MCF 10A (cell line): ENCODE measurements at regions not wholly inside any gene's neighbourhood (a gene's known extent, or its start where the extent isn't known, plus 50 kb on each side); places are given as distances from the start of the nearest gene placed in this dataset.

Source experiments
- BruUV-seq: library from RNA; stranded (reverse); fragments of 400-500 nt; replicated peaks from 2 replicates; lab custom pipeline; 2021; lab: Mats Ljungman, UMichigan
- CTCF ChIA-PET: fragments of 300-600 bp; sonication (Branson Sonifier 250); formaldehyde crosslinking; extraction: SDS; loops from one replicate; lab custom pipeline; 2021; ENCODE audit warnings: antibody characterized with exemption, inconsistent platforms; lab: Yijun Ruan, JAX
- POLR2A ChIA-PET: fragments of 300-600, 350-650 bp; sonication (Branson Sonifier 250); formaldehyde crosslinking; extraction: SDS; loops from one replicate; lab custom pipeline; 2020; ENCODE audit warnings: antibody characterized with exemption, inconsistent platforms; lab: Yijun Ruan, JAX
- DNase-seq: peaks from one replicate; pipeline ENCODE4 v3.0.0-alpha.2; 2018; ENCODE audit not compliant: unreplicated experiment
- H3K27ac Mint-ChIP-seq: one replicate; pipeline ENCODE4 v1.8.0; 2022; ENCODE audit warnings: mild to moderate bottlenecking, low read depth, mixed read lengths; ENCODE audit not compliant: unreplicated experiment
- H3K27me3 Mint-ChIP-seq: one replicate; pipeline ENCODE4 v1.8.0; 2022; ENCODE audit warnings: mixed read lengths; ENCODE audit not compliant: insufficient read depth, unreplicated experiment
- H3K36me3 Mint-ChIP-seq: one replicate; pipeline ENCODE4 v1.8.0; 2022; ENCODE audit warnings: mild to moderate bottlenecking, moderate library complexity, mixed read lengths; ENCODE audit not compliant: insufficient read depth, unreplicated experiment
- H3K4me1 Mint-ChIP-seq: one replicate; pipeline ENCODE4 v1.8.0; 2022; ENCODE audit warnings: mixed read lengths; ENCODE audit not compliant: insufficient read depth, unreplicated experiment
- H3K4me3 Mint-ChIP-seq: one replicate; pipeline ENCODE4 v1.8.0; 2022; ENCODE audit warnings: mild to moderate bottlenecking, moderate library complexity, mixed read lengths; ENCODE audit not compliant: unreplicated experiment
- H3K9me3 Mint-ChIP-seq: one replicate; pipeline ENCODE4 v1.8.0; 2022; ENCODE audit warnings: mixed read lengths; ENCODE audit not compliant: unreplicated experiment
- CTCF ChIP-seq: fragments of 200-600 bp; IDR thresholded peaks from one replicate; pipeline ENCODE4 v1.8.0; 2022; ENCODE audit warnings: antibody characterized with exemption, mild to moderate bottlenecking; ENCODE audit not compliant: unreplicated experiment
- intact Hi-C: fragments of 100-400 bp; cut with micrococcal nuclease; formaldehyde crosslinking; loops from 2 replicates; pipeline ENCODE4 v1.14.1; 2022

GRCh38 chr11:116644941-116645305 lies 127.9 kb downstream of the BUD13 start:
- no peak overlapping the region for H3K27ac Mint-ChIP-seq
- ChIA-PET CTCF (no interaction called here), POLR2A (no interaction called here)
- H3K36me3 Mint-ChIP-seq: no peaks in the 10 kb centered on the region
- no TSS peak for BruUV-seq
- H3K27me3 Mint-ChIP-seq: peaks cover 17% of the 10 kb centered on the region
- no peak for TF ChIP-seq CTCF
- DNase-seq: no peak
- intact Hi-C loops: no loop called here
- H3K4me3 Mint-ChIP-seq: no peak overlapping the region
- H3K9me3 Mint-ChIP-seq: no peaks in the 10 kb centered on the region
- H3K4me1 Mint-ChIP-seq: peaks cover 5% of the 10 kb centered on the region

DNA sequence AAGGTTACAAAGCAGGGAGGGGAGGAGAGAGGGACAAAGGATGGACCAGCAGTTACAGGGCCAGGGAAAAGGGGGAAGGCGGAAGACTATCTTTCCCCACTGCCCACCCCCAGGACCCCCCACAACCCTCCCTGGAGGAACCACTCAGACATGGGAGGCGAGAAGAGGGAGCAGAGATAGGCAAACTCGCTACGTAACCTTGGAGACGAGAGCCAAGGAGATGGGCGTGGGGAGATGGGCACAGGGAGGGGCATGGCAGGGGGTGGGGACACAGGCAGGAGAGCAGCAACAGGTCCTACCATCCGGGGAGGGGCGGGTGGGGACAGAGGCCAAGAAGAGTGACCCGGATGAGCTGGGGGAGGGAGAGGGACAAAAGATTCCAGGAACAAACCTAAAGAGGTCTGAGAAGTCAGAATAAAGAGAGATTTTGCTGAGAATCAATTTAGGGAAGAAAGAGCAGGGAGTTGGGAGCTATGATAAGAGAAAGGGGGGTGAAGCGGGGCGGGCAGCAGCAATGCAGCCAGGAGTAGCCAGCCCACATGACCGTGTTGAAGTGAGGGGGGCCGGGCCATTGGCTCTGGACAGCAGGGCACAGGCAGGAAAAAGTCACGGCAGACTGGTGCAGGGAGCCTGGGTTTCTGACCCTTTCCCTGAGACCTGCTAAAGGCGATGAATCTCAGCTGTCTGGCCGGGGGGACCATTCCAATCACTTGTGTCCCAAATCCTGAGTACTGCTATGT lies 128.4 kb downstream of the BUD13 start:
- no peak overlapping the region for H3K4me3 Mint-ChIP-seq
- no peaks in the 10 kb centered on the region for H3K36me3 Mint-ChIP-seq
- CTCF ChIA-PET: no interaction called here
- peaks cover 17% of the 10 kb centered on the region for H3K27me3 Mint-ChIP-seq
- POLR2A ChIA-PET: no interaction called here
- no peaks in the 10 kb centered on the region for H3K9me3 Mint-ChIP-seq
- no TSS peak for BruUV-seq
- H3K4me1 Mint-ChIP-seq: peaks cover 5% of the 10 kb centered on the region
- peak overlapping the region; percentile 33 for H3K27ac Mint-ChIP-seq
- intact Hi-C loops: no loop called here
- TF ChIP-seq CTCF: no peak
- no peak for DNase-seq

DNA sequence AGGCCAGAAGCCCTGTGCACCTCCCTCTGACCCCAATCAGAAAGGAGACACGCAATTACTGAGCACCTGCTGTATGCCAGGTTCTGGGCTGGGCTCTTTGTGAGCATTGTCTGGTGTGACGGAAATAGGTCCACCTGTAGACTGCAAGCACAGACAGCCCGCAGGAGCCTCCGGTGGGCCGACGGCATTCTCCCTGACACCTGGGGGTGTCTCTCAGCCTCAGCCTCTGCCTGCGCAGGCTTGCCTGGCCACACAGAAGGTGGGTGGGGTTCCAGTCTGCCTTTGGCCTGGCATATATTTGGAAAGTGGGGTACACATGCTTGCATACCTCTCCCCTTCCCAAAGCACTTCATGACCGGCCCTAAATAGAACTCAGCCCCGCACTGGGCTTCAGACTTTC lies 129.3 kb downstream of the BUD13 start:
- intact Hi-C loops: no loop called here
- POLR2A ChIA-PET: no interaction called here
- CTCF ChIA-PET: interaction anchor here (3.0 kb wide), 1 partner anchor 427 kb away, joined by 17 read pairs; no protein-coding TSS in a partner anchor
- no TSS peak for BruUV-seq
- Mint-ChIP-seq H3K27me3 (peaks cover 17% of the 10 kb centered on the region), H3K36me3 (no peaks in the 10 kb centered on the region), H3K27ac (peak overlapping the region; percentile 33), H3K9me3 (no peaks in the 10 kb centered on the region), H3K4me3 (no peak overlapping the region), H3K4me1 (peaks cover 5% of the 10 kb centered on the region)
- no peak for TF ChIP-seq CTCF
- no peak for DNase-seq

DNA sequence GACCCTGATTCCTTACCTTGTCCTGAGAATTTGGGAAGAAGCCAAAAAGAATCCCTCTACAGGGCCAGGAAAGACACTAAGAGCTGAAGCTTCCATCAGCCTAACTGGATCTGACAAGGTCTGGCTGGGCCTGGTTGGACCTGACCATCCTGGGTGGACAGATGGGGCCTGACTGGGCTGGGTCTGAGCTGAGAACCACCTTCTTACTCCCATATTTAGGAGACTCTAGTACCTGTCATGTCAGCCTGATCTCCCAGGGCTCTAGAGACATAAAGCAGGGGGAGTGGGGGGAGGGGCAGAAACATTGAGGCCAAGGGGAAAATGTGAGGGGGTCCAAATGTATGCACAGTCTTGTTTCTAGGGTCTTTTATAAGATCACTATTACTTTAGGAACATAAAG lies 129.9 kb downstream of the BUD13 start:
- no TSS peak for BruUV-seq
- no peak for TF ChIP-seq CTCF
- Mint-ChIP-seq H3K27ac (no peak overlapping the region), H3K27me3 (peaks cover 17% of the 10 kb centered on the region), H3K4me3 (no peak overlapping the region), H3K9me3 (no peaks in the 10 kb centered on the region), H3K36me3 (no peaks in the 10 kb centered on the region), H3K4me1 (peaks cover 5% of the 10 kb centered on the region)
- no peak for DNase-seq
- POLR2A ChIA-PET: no interaction called here
- CTCF ChIA-PET: interaction anchor here (0.6 to 3.0 kb wide), 11 partner anchors 10 to 1998 kb away, joined by 3 to 20 read pairs (median 6); no protein-coding TSS in a partner anchor
- intact Hi-C loops: no loop called here
